ENCODE measurements at regions not wholly inside any gene's neighbourhood (a gene's known extent, or its start where the extent isn't known, plus 50 kb on each side); places are given as distances from the start of the nearest gene placed in this dataset.

DNA sequence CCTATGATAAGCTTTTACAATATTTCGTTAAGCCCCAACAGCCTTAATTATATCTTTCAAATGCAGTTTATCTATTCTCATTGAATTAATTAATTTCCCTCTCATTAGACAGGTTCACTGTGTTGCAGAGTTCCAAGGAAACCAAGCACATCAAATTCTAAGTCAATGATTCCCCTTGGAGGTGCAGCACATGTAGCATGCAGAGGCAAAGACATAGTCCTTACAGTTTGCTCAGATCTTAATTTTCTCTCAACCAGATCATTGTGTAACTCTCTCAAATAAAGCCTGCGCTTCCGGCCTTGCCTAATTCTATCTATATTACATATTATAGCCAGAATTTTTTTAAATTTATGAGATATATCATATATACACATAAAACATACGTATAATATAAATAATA, 205.4 kb downstream of the GRIA2 start:
- TF ChIP-seq, protein P1, sequence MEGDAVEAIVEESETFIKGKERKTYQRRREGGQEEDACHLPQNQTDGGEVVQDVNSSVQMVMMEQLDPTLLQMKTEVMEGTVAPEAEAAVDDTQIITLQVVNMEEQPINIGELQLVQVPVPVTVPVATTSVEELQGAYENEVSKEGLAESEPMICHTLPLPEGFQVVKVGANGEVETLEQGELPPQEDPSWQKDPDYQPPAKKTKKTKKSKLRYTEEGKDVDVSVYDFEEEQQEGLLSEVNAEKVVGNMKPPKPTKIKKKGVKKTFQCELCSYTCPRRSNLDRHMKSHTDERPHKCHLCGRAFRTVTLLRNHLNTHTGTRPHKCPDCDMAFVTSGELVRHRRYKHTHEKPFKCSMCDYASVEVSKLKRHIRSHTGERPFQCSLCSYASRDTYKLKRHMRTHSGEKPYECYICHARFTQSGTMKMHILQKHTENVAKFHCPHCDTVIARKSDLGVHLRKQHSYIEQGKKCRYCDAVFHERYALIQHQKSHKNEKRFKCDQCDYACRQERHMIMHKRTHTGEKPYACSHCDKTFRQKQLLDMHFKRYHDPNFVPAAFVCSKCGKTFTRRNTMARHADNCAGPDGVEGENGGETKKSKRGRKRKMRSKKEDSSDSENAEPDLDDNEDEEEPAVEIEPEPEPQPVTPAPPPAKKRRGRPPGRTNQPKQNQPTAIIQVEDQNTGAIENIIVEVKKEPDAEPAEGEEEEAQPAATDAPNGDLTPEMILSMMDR (IDR thresholded peaks at IDR 0.05): no peak
- no peak for TF ChIP-seq POLR2A (IDR thresholded peaks at IDR 0.05)
- no peak for TF ChIP-seq POLR2AphosphoS5 (IDR thresholded peaks at IDR 0.05)

Data from upper lobe of left lung (tissue), 4 donors.